Fibroblast of skin of back (primary cell): ENCODE measurements at regions not wholly inside any gene's neighbourhood (a gene's known extent, or its start where the extent isn't known, plus 50 kb on each side); places are given as distances from the start of the nearest gene placed in this dataset.

Source experiments
- DNase-seq: peaks from one replicate; pipeline ENCODE4 v3.0.0-alpha.2; 2013

GRCh38 chr21:27756191-27756590 is 789.3 kb upstream of the ADAMTS5 start:
- no peak for DNase-seq

- no peak for DNase-seq
Observed at GRCh38 chr21:27743971-27744564, 777.2 kb upstream of the ADAMTS5 start.

GRCh38 chr21:27741736-27742135 is 774.8 kb upstream of the ADAMTS5 start:
- no peak for DNase-seq

GRCh38 chr21:27740084-27740483 is 773.2 kb upstream of the ADAMTS5 start:
- no peak for DNase-seq

GRCh38 chr21:27739187-27739586 is 772.3 kb upstream of the ADAMTS5 start:
- no peak for DNase-seq

- no peak for DNase-seq
Observed at GRCh38 chr21:27735699-27736098, 768.8 kb upstream of the ADAMTS5 start.

- DNase-seq: peak; percentile 84
Observed at GRCh38 chr21:27734146-27734545, 767.3 kb upstream of the ADAMTS5 start.

- DNase-seq: peak; percentile 7
Observed at GRCh38 chr21:27725916-27726315, 759.0 kb upstream of the ADAMTS5 start.

- DNase-seq: no peak
Observed at GRCh38 chr21:27722095-27722494, 755.2 kb upstream of the ADAMTS5 start.

GRCh38 chr21:27721675-27722074 is 754.8 kb upstream of the ADAMTS5 start:
- DNase-seq: no peak

- no peak for DNase-seq
Observed at GRCh38 chr21:27719226-27719625, 752.3 kb upstream of the ADAMTS5 start.

- no peak for DNase-seq
Observed at GRCh38 chr21:27715131-27715530, 748.2 kb upstream of the ADAMTS5 start.

- DNase-seq: no peak
Observed at GRCh38 chr21:27713154-27714109, 746.5 kb upstream of the ADAMTS5 start.

- DNase-seq: no peak
Observed at GRCh38 chr21:27704567-27705166, 737.8 kb upstream of the ADAMTS5 start.

- no peak for DNase-seq
Observed at GRCh38 chr21:27703791-27704190, 736.9 kb upstream of the ADAMTS5 start.

- peak; percentile 86 for DNase-seq
Observed at GRCh38 chr21:27700974-27701614, 734.2 kb upstream of the ADAMTS5 start.

- no peak for DNase-seq
Observed at GRCh38 chr21:27695246-27695645, 728.4 kb upstream of the ADAMTS5 start.

- DNase-seq: peak; percentile 60
Observed at GRCh38 chr21:27694667-27695066, 727.8 kb upstream of the ADAMTS5 start.

GRCh38 chr21:27693376-27693775 is 726.5 kb upstream of the ADAMTS5 start:
- peak; percentile 83 for DNase-seq

- DNase-seq: peak; percentile 62
Observed at GRCh38 chr21:27691516-27691915, 724.6 kb upstream of the ADAMTS5 start.

- no peak for DNase-seq
Observed at GRCh38 chr21:27691006-27691405, 724.1 kb upstream of the ADAMTS5 start.

- no peak for DNase-seq
Observed at GRCh38 chr21:27690426-27690825, 723.5 kb upstream of the ADAMTS5 start.

- DNase-seq: no peak
Observed at GRCh38 chr21:27688773-27689172, 721.9 kb upstream of the ADAMTS5 start.
